Neural progenitor cell (in vitro differentiated cells): ENCODE measurements at regions not wholly inside any gene's neighbourhood (a gene's known extent, or its start where the extent isn't known, plus 50 kb on each side); places are given as distances from the start of the nearest gene placed in this dataset.
A peak's percentile ranks its signal among the peaks of the same experiment; 100 is the strongest.

Experiments
- DNase-seq: peaks from one replicate; pipeline ENCODE4 v3.0.0-alpha.2; 2016; ENCODE audit warnings: low spot score
- H2AFZ ChIP-seq: fragments of 200-600 bp; sonication (generic); replicated peaks from 2 replicates; pipeline ENCODE4 v1.6.1; 2016; ENCODE audit warnings: antibody characterized with exemption
- H3F3A ChIP-seq: fragments of 200-600 bp; sonication (generic); 2 replicates; pipeline ENCODE4 v1.6.1; 2016; ENCODE audit warnings: antibody characterized with exemption, low read depth
- H3K27ac ChIP-seq: fragments of 200-600 bp; sonication (generic); 2 replicates; pipeline ENCODE4 v1.5.1; 2016; ENCODE audit warnings: mild to moderate bottlenecking
- H3K27me3 ChIP-seq: fragments of 200-600 bp; sonication (generic); 2 replicates; pipeline ENCODE4 v1.6.1; 2016; ENCODE audit warnings: mild to moderate bottlenecking, moderate library complexity
- H3K36me3 ChIP-seq: fragments of 200-600 bp; sonication (generic); 2 replicates; pipeline ENCODE4 v1.5.1; 2016
- H3K4me1 ChIP-seq: fragments of 200-600 bp; sonication (generic); 2 replicates; pipeline ENCODE4 v1.6.1; 2016; ENCODE audit warnings: mixed run types
- H3K4me2 ChIP-seq: fragments of 200-600 bp; sonication (generic); 2 replicates; pipeline ENCODE4 v1.6.1; 2016
- H3K4me3 ChIP-seq: fragments of 200-600 bp; sonication (generic); 2 replicates; pipeline ENCODE4 v1.5.1; 2016
- H3K79me2 ChIP-seq: fragments of 200-600 bp; sonication (generic); 2 replicates; pipeline ENCODE4 v1.6.1; 2016; ENCODE audit warnings: low read depth
- H3K9ac ChIP-seq: fragments of 200-600 bp; sonication (generic); 2 replicates; pipeline ENCODE4 v1.6.1; 2016
- H3K9me3 ChIP-seq: fragments of 200-600 bp; sonication (generic); 2 replicates; pipeline ENCODE4 v1.5.1; 2016; ENCODE audit warnings: low read depth
- H4K20me1 ChIP-seq: fragments of 200-600 bp; sonication (generic); 2 replicates; pipeline ENCODE4 v1.6.1; 2016; ENCODE audit warnings: low read depth
- H3K27ac Mint-ChIP-seq: 3 replicates; pipeline ENCODE4 v1.8.0; 2021; ENCODE audit warnings: mixed read lengths
- H3K27me3 Mint-ChIP-seq: 2 replicates; pipeline ENCODE4 v1.8.0; 2022; ENCODE audit warnings: low read depth, mild to moderate bottlenecking, inconsistent platforms, moderate library complexity, mixed read lengths; ENCODE audit not compliant: insufficient read depth
- H3K36me3 Mint-ChIP-seq: 3 replicates; pipeline ENCODE4 v1.8.0; 2021; ENCODE audit warnings: mixed read lengths
- H3K4me1 Mint-ChIP-seq: 3 replicates; pipeline ENCODE4 v1.8.0; 2021; ENCODE audit warnings: mixed read lengths
- H3K4me3 Mint-ChIP-seq: 3 replicates; pipeline ENCODE4 v1.8.0; 2021; ENCODE audit warnings: mild to moderate bottlenecking, moderate library complexity, mixed read lengths
- H3K9me3 Mint-ChIP-seq: 3 replicates; pipeline ENCODE4 v1.8.0; 2020; ENCODE audit warnings: mixed read lengths
- EZH2 ChIP-seq: fragments of 200-600 bp; sonication (generic); IDR thresholded peaks from 2 replicates; pipeline ENCODE4 v1.6.1; 2017; ENCODE audit warnings: antibody characterized with exemption, mild to moderate bottlenecking, moderate library complexity
- EZH2phosphoT487 ChIP-seq: fragments of 200-600 bp; sonication (generic); IDR thresholded peaks from 2 replicates; pipeline ENCODE4 v1.6.1; 2017; ENCODE audit warnings: antibody characterized with exemption
- TF ChIP-seq, protein P1 (sequence below): fragments of 200-600 bp; sonication (generic); IDR thresholded peaks from 2 replicates; pipeline ENCODE4 v1.5.1; 2017; ENCODE audit warnings: antibody characterized with exemption, mild to moderate bottlenecking

GRCh38 chr17:63106050-63106449 lies 140.0 kb downstream of the TANC2 start:
- H3F3A ChIP-seq: no peaks in the 10 kb centered on the region
- H3K4me1 Mint-ChIP-seq: no peaks in the 10 kb centered on the region
- H3K4me1 ChIP-seq: no peaks in the 10 kb centered on the region
- H3K27me3 ChIP-seq: no peaks in the 10 kb centered on the region
- no peak overlapping the region for H3K4me2 ChIP-seq
- H2AFZ ChIP-seq: no peak overlapping the region
- H3K9me3 ChIP-seq: no peaks in the 10 kb centered on the region
- H3K36me3 ChIP-seq: no peaks in the 10 kb centered on the region
- no peak overlapping the region for H3K4me3 Mint-ChIP-seq
- H3K27ac ChIP-seq: no peak overlapping the region
- DNase-seq: no peak
- no peaks in the 10 kb centered on the region for H3K9me3 Mint-ChIP-seq
- no peak overlapping the region for H3K9ac ChIP-seq
- no peaks in the 10 kb centered on the region for H4K20me1 ChIP-seq
- H3K36me3 Mint-ChIP-seq: no peaks in the 10 kb centered on the region
- no peaks in the 10 kb centered on the region for H3K79me2 ChIP-seq
- TF ChIP-seq EZH2: no peak
- no peak for TF ChIP-seq EZH2phosphoT487
- TF ChIP-seq, protein P1, sequence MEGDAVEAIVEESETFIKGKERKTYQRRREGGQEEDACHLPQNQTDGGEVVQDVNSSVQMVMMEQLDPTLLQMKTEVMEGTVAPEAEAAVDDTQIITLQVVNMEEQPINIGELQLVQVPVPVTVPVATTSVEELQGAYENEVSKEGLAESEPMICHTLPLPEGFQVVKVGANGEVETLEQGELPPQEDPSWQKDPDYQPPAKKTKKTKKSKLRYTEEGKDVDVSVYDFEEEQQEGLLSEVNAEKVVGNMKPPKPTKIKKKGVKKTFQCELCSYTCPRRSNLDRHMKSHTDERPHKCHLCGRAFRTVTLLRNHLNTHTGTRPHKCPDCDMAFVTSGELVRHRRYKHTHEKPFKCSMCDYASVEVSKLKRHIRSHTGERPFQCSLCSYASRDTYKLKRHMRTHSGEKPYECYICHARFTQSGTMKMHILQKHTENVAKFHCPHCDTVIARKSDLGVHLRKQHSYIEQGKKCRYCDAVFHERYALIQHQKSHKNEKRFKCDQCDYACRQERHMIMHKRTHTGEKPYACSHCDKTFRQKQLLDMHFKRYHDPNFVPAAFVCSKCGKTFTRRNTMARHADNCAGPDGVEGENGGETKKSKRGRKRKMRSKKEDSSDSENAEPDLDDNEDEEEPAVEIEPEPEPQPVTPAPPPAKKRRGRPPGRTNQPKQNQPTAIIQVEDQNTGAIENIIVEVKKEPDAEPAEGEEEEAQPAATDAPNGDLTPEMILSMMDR: no peak
- H3K4me3 ChIP-seq: no peak overlapping the region
- H3K27me3 Mint-ChIP-seq: no peaks in the 10 kb centered on the region
- no peak overlapping the region for H3K27ac Mint-ChIP-seq

DNA sequence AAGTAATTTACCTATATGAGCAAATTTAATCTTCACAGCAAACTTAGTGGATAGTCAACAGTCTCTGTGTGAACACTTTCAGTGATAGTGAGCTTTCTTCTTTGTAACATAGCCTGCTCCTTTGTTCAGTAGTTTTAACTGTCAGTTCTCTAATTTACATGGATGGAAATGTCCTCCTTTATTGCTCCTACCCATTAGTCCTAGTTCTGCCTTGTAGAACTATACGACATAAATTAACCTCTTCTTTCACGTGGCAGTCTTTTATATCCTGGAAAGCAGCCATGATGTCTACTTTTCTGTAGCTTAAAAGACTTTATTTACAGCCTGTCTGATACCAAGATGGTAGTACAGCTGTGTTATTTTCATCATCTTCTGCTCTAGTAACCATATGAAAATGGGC lies 143.6 kb downstream of the TANC2 start:
- H3K27me3 ChIP-seq: no peaks in the 10 kb centered on the region
- no peak overlapping the region for H3K9ac ChIP-seq
- Mint-ChIP-seq H3K4me1 (no peaks in the 10 kb centered on the region), H3K9me3 (no peaks in the 10 kb centered on the region), H3K27me3 (no peaks in the 10 kb centered on the region), H3K36me3 (no peaks in the 10 kb centered on the region), H3K27ac (no peak overlapping the region), H3K4me3 (no peak overlapping the region)
- H4K20me1 ChIP-seq: no peaks in the 10 kb centered on the region
- no peak for TF ChIP-seq EZH2
- TF ChIP-seq, protein P1: no peak
- H3K36me3 ChIP-seq: no peaks in the 10 kb centered on the region
- H3K79me2 ChIP-seq: no peaks in the 10 kb centered on the region
- H3K27ac ChIP-seq: no peak overlapping the region
- no peak for DNase-seq
- no peak overlapping the region for H2AFZ ChIP-seq
- no peaks in the 10 kb centered on the region for H3F3A ChIP-seq
- no peak overlapping the region for H3K4me2 ChIP-seq
- H3K4me1 ChIP-seq: no peaks in the 10 kb centered on the region
- H3K4me3 ChIP-seq: no peak overlapping the region
- H3K9me3 ChIP-seq: no peaks in the 10 kb centered on the region

GRCh38 chr17:63113167-63113566 lies 147.1 kb downstream of the TANC2 start:
- no peak overlapping the region for H3K4me3 Mint-ChIP-seq
- DNase-seq: peak; percentile 31
- H3K27ac ChIP-seq: no peak overlapping the region
- no peaks in the 10 kb centered on the region for H3K9me3 Mint-ChIP-seq
- no peaks in the 10 kb centered on the region for H3K27me3 Mint-ChIP-seq
- H3K4me3 ChIP-seq: no peak overlapping the region
- no peaks in the 10 kb centered on the region for H3K36me3 Mint-ChIP-seq
- no peaks in the 10 kb centered on the region for H3K9me3 ChIP-seq
- H4K20me1 ChIP-seq: no peaks in the 10 kb centered on the region
- H3K27ac Mint-ChIP-seq: no peak overlapping the region
- H3K4me1 Mint-ChIP-seq: peaks cover 16% of the 10 kb centered on the region
- H3K27me3 ChIP-seq: no peaks in the 10 kb centered on the region
- H2AFZ ChIP-seq: no peak overlapping the region
- no peaks in the 10 kb centered on the region for H3K79me2 ChIP-seq
- peaks cover 4% of the 10 kb centered on the region for H3F3A ChIP-seq
- no peak overlapping the region for H3K9ac ChIP-seq
- H3K36me3 ChIP-seq: no peaks in the 10 kb centered on the region
- H3K4me1 ChIP-seq: peaks cover 14% of the 10 kb centered on the region
- H3K4me2 ChIP-seq: no peak overlapping the region
- TF ChIP-seq EZH2phosphoT487: no peak
- TF ChIP-seq, protein P1: peak; percentile 46

- H3K4me1 ChIP-seq: peaks cover 14% of the 10 kb centered on the region
- H3K4me3 ChIP-seq: no peak overlapping the region
- H3K9me3 ChIP-seq: no peaks in the 10 kb centered on the region
- no peaks in the 10 kb centered on the region for H3K36me3 ChIP-seq
- H2AFZ ChIP-seq: no peak overlapping the region
- H3K9me3 Mint-ChIP-seq: no peaks in the 10 kb centered on the region
- no peaks in the 10 kb centered on the region for H3K27me3 Mint-ChIP-seq
- H3K27ac ChIP-seq: no peak overlapping the region
- H3F3A ChIP-seq: peaks cover 4% of the 10 kb centered on the region
- H3K79me2 ChIP-seq: no peaks in the 10 kb centered on the region
- peak overlapping the region; percentile 99 for H3K27ac Mint-ChIP-seq
- no peak overlapping the region for H3K4me2 ChIP-seq
- no peak overlapping the region for H3K9ac ChIP-seq
- no peaks in the 10 kb centered on the region for H3K27me3 ChIP-seq
- peaks cover 27% of the 10 kb centered on the region for H3K4me1 Mint-ChIP-seq
- no peak overlapping the region for H3K4me3 Mint-ChIP-seq
- H3K36me3 Mint-ChIP-seq: no peaks in the 10 kb centered on the region
- TF ChIP-seq EZH2: no peak
- TF ChIP-seq, protein P1: peak; percentile 59
- H4K20me1 ChIP-seq: no peaks in the 10 kb centered on the region
- DNase-seq: peak; percentile 59
These were observed 150.2 kb downstream of the TANC2 start for GRCh38 chr17:63116228-63116627.
